Large intestine (tissue), 3 donors: ENCODE measurements at regions not wholly inside any gene's neighbourhood (a gene's known extent, or its start where the extent isn't known, plus 50 kb on each side); places are given as distances from the start of the nearest gene placed in this dataset.

Experiments
- DNase-seq, 2 donors: peaks; one replicate each; pipeline versions ENCODE4 v3.0.0 to v3.0.0-alpha.2; 2013
- H3K27ac ChIP-seq: one replicate; pipeline ENCODE4 v1.5.1; 2013; ENCODE audit warnings: low read length
- H3K27me3 ChIP-seq: 2 replicates; pipeline ENCODE4 v1.6.1; 2013; ENCODE audit warnings: low read length; ENCODE audit not compliant: control insufficient read depth, insufficient read depth
- H3K36me3 ChIP-seq: 2 replicates; pipeline ENCODE4 v1.6.1; 2013; ENCODE audit warnings: low read length; ENCODE audit not compliant: control insufficient read depth, insufficient read depth
- H3K4me1 ChIP-seq: one replicate; pipeline ENCODE4 v1.6.1; 2013; ENCODE audit warnings: low read length; ENCODE audit not compliant: control insufficient read depth, insufficient read depth
- H3K4me3 ChIP-seq: one replicate; pipeline ENCODE4 v1.5.1; 2013; ENCODE audit warnings: low read length
- H3K9me3 ChIP-seq: one replicate; pipeline ENCODE4 v1.6.1; 2013; ENCODE audit warnings: mild to moderate bottlenecking, low read depth, low read length, moderate library complexity; ENCODE audit not compliant: control insufficient read depth
- WGBS: methylation state at CpG from one replicate; pipeline ENCODE4 v1.1.5; 2013; ENCODE audit warnings: low lambda C conversion rate; ENCODE audit not compliant: insufficient coverage; 5-methylcytosine and 5-hydroxymethylcytosine counted together

GRCh38 chr20:55160996-55161395 is 685.6 kb downstream of the DOK5 start:
- Histone ChIP-seq H3K4me3 (no peak overlapping the region), H3K27ac (no peak overlapping the region), H3K9me3 (no peaks in the 10 kb centered on the region), H3K27me3 (no peaks in the 10 kb centered on the region), H3K4me1 (no peaks in the 10 kb centered on the region), H3K36me3 (no peaks in the 10 kb centered on the region)
- DNase-seq = no peak
- no CpG with 5 or more reads among the region's 1 CpG for WGBS

GRCh38 chr20:55160037-55160436 is 684.6 kb downstream of the DOK5 start:
- no peak for DNase-seq
- Histone ChIP-seq H3K27me3 (no peaks in the 10 kb centered on the region), H3K27ac (no peak overlapping the region), H3K36me3 (no peaks in the 10 kb centered on the region), H3K4me3 (no peak overlapping the region), H3K4me1 (no peaks in the 10 kb centered on the region), H3K9me3 (no peaks in the 10 kb centered on the region)
- no CpG with 5 or more reads among the region's 3 CpGs for WGBS

GRCh38 chr20:55159230-55159629 is 683.8 kb downstream of the DOK5 start:
- H3K27me3 ChIP-seq = no peaks in the 10 kb centered on the region
- H3K9me3 ChIP-seq = no peaks in the 10 kb centered on the region
- WGBS = 88% methylated on average over 1 of the region's 3 CpGs
- H3K27ac ChIP-seq = no peak overlapping the region
- H3K4me1 ChIP-seq = no peaks in the 10 kb centered on the region
- H3K4me3 ChIP-seq = no peak overlapping the region
- no peaks in the 10 kb centered on the region for H3K36me3 ChIP-seq
- no peak for DNase-seq

GRCh38 chr20:55158446-55158845 is 683.1 kb downstream of the DOK5 start:
- WGBS = 100% methylated on average over 1 of the region's 2 CpGs
- Histone ChIP-seq H3K4me3 (no peak overlapping the region), H3K27me3 (no peaks in the 10 kb centered on the region), H3K4me1 (no peaks in the 10 kb centered on the region), H3K9me3 (no peaks in the 10 kb centered on the region), H3K36me3 (no peaks in the 10 kb centered on the region), H3K27ac (no peak overlapping the region)
- DNase-seq = no peak

GRCh38 chr20:55155360-55155759 is 680.0 kb downstream of the DOK5 start:
- H3K4me1 ChIP-seq = no peaks in the 10 kb centered on the region
- H3K27ac ChIP-seq = no peak overlapping the region

GRCh38 chr20:55153001-55153645 is 677.7 kb downstream of the DOK5 start:
- no peak overlapping the region for H3K27ac ChIP-seq
- no peaks in the 10 kb centered on the region for H3K4me1 ChIP-seq
- H3K27me3 ChIP-seq = no peaks in the 10 kb centered on the region
- 78% methylated on average over 2 of the region's 3 CpGs for WGBS
- H3K9me3 ChIP-seq = no peaks in the 10 kb centered on the region
- DNase-seq = no peak
- H3K36me3 ChIP-seq = no peaks in the 10 kb centered on the region
- no peak overlapping the region for H3K4me3 ChIP-seq

More at GRCh38 chr20:55155360-55155759, 680.0 kb downstream of the DOK5 start:
- H3K36me3 ChIP-seq = no peaks in the 10 kb centered on the region
- no peak overlapping the region for H3K4me3 ChIP-seq
- no peaks in the 10 kb centered on the region for H3K9me3 ChIP-seq
- no peaks in the 10 kb centered on the region for H3K27me3 ChIP-seq
- no peak for DNase-seq

GRCh38 chr20:55151171-55151570 is 675.8 kb downstream of the DOK5 start:
- Histone ChIP-seq H3K4me3 (no peak overlapping the region), H3K4me1 (no peaks in the 10 kb centered on the region), H3K9me3 (no peaks in the 10 kb centered on the region), H3K36me3 (no peaks in the 10 kb centered on the region), H3K27me3 (no peaks in the 10 kb centered on the region), H3K27ac (no peak overlapping the region)
- DNase-seq = no peak
- no CpG with 5 or more reads among the region's 4 CpGs for WGBS

GRCh38 chr20:55143601-55144000 is 668.2 kb downstream of the DOK5 start:
- Histone ChIP-seq H3K27me3 (no peaks in the 10 kb centered on the region), H3K4me3 (no peak overlapping the region), H3K27ac (no peak overlapping the region), H3K9me3 (no peaks in the 10 kb centered on the region), H3K36me3 (no peaks in the 10 kb centered on the region), H3K4me1 (no peaks in the 10 kb centered on the region)
- no peak for DNase-seq

GRCh38 chr20:55142932-55143331 is 667.5 kb downstream of the DOK5 start:
- no peaks in the 10 kb centered on the region for H3K36me3 ChIP-seq
- no peak for DNase-seq

GRCh38 chr20:55140631-55141030 is 665.2 kb downstream of the DOK5 start:
- no peaks in the 10 kb centered on the region for H3K27me3 ChIP-seq
- no peak overlapping the region for H3K27ac ChIP-seq
- no peaks in the 10 kb centered on the region for H3K4me1 ChIP-seq
- no peaks in the 10 kb centered on the region for H3K36me3 ChIP-seq
- H3K4me3 ChIP-seq = no peak overlapping the region
- no peak for DNase-seq
- H3K9me3 ChIP-seq = no peaks in the 10 kb centered on the region
- WGBS = 83% methylated on average over 1 of the region's 3 CpGs

More at GRCh38 chr20:55142932-55143331, 667.5 kb downstream of the DOK5 start:
- Histone ChIP-seq H3K4me1 (no peaks in the 10 kb centered on the region), H3K4me3 (no peak overlapping the region), H3K27me3 (no peaks in the 10 kb centered on the region), H3K27ac (no peak overlapping the region), H3K9me3 (no peaks in the 10 kb centered on the region)
- no CpG with 5 or more reads among the region's 5 CpGs for WGBS

- no peaks in the 10 kb centered on the region for H3K4me1 ChIP-seq
- no peaks in the 10 kb centered on the region for H3K9me3 ChIP-seq
- H3K27ac ChIP-seq = no peak overlapping the region
- H3K4me3 ChIP-seq = no peak overlapping the region
- no peaks in the 10 kb centered on the region for H3K36me3 ChIP-seq
- WGBS = 92% methylated on average over 2 of the region's 4 CpGs
- DNase-seq = no peak
- no peaks in the 10 kb centered on the region for H3K27me3 ChIP-seq
Measured at GRCh38 chr20:55139173-55139765, 663.9 kb downstream of the DOK5 start.
